ENCODE measurements at regions not wholly inside any gene's neighbourhood (a gene's known extent, or its start where the extent isn't known, plus 50 kb on each side); places are given as distances from the start of the nearest gene placed in this dataset.

DNA sequence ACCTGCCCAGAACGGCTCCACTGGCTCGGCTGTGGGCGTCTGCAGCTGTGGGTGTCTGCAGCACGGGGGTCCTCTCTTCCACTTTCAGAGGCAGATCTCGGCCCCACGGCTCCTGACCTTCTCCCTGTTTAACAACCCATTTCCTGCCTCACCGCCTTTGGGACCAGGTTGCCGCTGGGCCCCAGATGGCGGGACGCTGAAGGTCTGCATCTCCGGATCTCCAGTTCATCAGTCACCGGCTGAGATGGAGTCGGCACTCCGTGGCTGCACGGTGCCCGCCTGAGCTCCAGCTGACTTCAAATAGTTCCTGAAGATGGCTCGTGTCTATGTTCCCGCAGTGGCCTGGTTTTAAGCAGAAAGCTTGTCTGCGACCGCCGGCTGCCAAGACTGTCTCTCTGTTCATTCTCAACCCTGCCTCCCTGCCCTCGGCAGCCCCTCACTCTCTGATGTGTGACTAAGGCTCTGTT is 475.9 kb downstream of the BRD1 start:
- intact Hi-C loops (cut with micrococcal nuclease; ENCODE audit: unreplicated experiment) = no loop called here
- Histone ChIP-seq H3K27ac (ENCODE audit: extremely low read length, insufficient read depth, low read length) (no peak overlapping the region), H3K9ac (ENCODE audit: insufficient read depth, low read depth, low read length) (no peak overlapping the region), H3K79me2 (ENCODE audit: insufficient read depth, low read length) (no peaks in the 10 kb centered on the region), H2AFZ (ENCODE audit: low read length) (no peak overlapping the region), H3K27me3 (ENCODE audit: control insufficient read depth in 1 of 2, insufficient read depth in 2 of 2, low read length in 2 of 2) (peaks cover 11 to 86% of the 10 kb centered on the region in 2 experiments), H3K36me3 (replicated peaks in 1 of 2; ENCODE audit: control insufficient read depth in 1 of 2, insufficient read depth in 2 of 2, low read length in 2 of 2) (no peaks in the 10 kb centered on the region), H3K4me2 (ENCODE audit: low read depth, low read length) (no peak overlapping the region), H3K9me3 (ENCODE audit: low read length) (no peaks in the 10 kb centered on the region), H3K4me1 (ENCODE audit: insufficient read depth, low read length) (no peaks in the 10 kb centered on the region), H3K4me3 (replicated peaks in 1 of 3; ENCODE audit: insufficient read depth in 1 of 3, low read depth in 2 of 3, low read length in 3 of 3) (no peak overlapping the region), H4K20me1 (ENCODE audit: insufficient read depth, low read length) (no peaks in the 10 kb centered on the region)
- no peak for FAIRE-seq
- BruUV-seq (replicated peaks) = no TSS peak
- DNase-seq (ENCODE audit: low spot score) = no peak
- in situ Hi-C loops (cut with HindIII; ENCODE audit: extremely low pct_ligation_motif_present, low pct_unique_long_range_greater_than_20kb) = no loop called here
- no peak for ATAC-seq
- 62% methylated on average over 17 of the region's 22 CpGs for WGBS (ENCODE audit: low lambda C conversion rate)
- ChIA-PET CTCF (ENCODE audit: low intra/inter-chr PET ratio, low total read pairs) (no interaction called here), POLR2A (no interaction called here)
- TF ChIP-seq, protein P1, sequence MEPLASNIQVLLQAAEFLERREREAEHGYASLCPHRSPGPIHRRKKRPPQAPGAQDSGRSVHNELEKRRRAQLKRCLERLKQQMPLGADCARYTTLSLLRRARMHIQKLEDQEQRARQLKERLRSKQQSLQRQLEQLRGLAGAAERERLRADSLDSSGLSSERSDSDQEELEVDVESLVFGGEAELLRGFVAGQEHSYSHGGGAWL (CRISPR knock-in tag; IDR thresholded peaks at IDR 0.05) = no peak
- no peak for TF ChIP-seq ZNF891 (CRISPR knock-in tag; IDR thresholded peaks at IDR 0.05)
- TF ChIP-seq RFX1 (IDR thresholded peaks at IDR 0.05) = no peak
- no peak for TF ChIP-seq ZNF12 (CRISPR knock-in tag; IDR thresholded peaks at IDR 0.05)
- no peak for TF ChIP-seq EEA1 (CRISPR knock-in tag; IDR thresholded peaks at IDR 0.05; ENCODE audit: borderline replicate concordance)
- no peak for TF ChIP-seq NBN (conservative IDR thresholded peaks at IDR 0.05)
- TF ChIP-seq PHF20 (CRISPR knock-in tag; IDR thresholded peaks at IDR 0.05) = no peak

DNA sequence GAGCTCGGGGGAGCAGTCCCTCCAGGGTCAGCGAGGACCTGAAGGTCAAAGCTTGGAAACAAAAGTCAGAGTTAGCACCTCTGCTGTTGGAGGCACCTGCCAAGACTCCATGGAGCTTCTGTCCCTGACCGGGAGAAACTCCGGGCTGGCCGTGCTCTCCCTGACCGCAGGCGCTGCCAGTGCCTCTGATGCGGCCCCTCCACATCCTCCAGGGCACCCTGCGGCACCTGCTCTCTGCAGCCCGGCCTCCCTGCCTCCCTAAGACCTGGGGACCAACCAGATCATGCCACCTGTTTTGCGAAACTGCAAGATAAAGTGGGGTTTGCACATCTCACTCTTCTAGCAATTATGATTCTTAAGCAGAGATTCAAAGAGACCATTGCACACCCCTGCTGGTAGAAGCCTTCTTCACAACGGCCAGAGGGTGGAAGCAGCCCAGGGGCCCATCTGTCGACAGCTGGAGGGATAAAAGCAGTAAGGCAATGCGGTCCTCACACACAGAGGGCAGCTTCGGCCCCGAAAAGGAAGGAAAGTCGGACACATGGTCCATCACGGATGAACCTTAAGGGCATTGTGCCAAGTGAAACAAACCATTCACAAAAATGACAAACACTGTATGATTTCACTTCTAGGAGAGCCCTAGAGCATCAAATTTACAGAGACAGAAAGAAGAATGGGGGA is 477.1 kb downstream of the BRD1 start:
- BruUV-seq (replicated peaks) = no TSS peak
- H3K9me3 ChIP-seq (ENCODE audit: low read length) = no peaks in the 10 kb centered on the region
- no peaks in the 10 kb centered on the region for H3K36me3 ChIP-seq (replicated peaks in 1 of 2; ENCODE audit: control insufficient read depth in 1 of 2, insufficient read depth in 2 of 2, low read length in 2 of 2)
- H3K79me2 ChIP-seq (ENCODE audit: insufficient read depth, low read length) = no peaks in the 10 kb centered on the region
- FAIRE-seq (no peak), DNase-seq (ENCODE audit: low spot score) (no peak), ATAC-seq (peak; percentile 56; the same call in 2 of the 3 replicates)
- in situ Hi-C loops (cut with HindIII; ENCODE audit: extremely low pct_ligation_motif_present, low pct_unique_long_range_greater_than_20kb) (no loop called here), intact Hi-C loops (cut with micrococcal nuclease; ENCODE audit: unreplicated experiment) (no loop called here)
- no peaks in the 10 kb centered on the region for H3K4me1 ChIP-seq (ENCODE audit: insufficient read depth, low read length)
- ChIA-PET POLR2A (no interaction called here), CTCF (ENCODE audit: low intra/inter-chr PET ratio, low total read pairs) (no interaction called here)
- WGBS (ENCODE audit: low lambda C conversion rate) = 12% methylated on average over 13 of the region's 18 CpGs
- no peak overlapping the region for H3K4me2 ChIP-seq (ENCODE audit: low read depth, low read length)
- TF ChIP-seq EZH2 (conservative IDR thresholded peaks at IDR 0.05; ENCODE audit: low read depth, low read length) (no peak), ZKSCAN1 (IDR thresholded peaks at IDR 0.05; ENCODE audit: low read length) (no peak), SRSF9 (IDR thresholded peaks at IDR 0.05; ENCODE audit: borderline replicate concordance, insufficient read depth, low read depth, low read length, poor library complexity, severe bottlenecking) (no peak)
- TF ChIP-seq, protein P2, sequence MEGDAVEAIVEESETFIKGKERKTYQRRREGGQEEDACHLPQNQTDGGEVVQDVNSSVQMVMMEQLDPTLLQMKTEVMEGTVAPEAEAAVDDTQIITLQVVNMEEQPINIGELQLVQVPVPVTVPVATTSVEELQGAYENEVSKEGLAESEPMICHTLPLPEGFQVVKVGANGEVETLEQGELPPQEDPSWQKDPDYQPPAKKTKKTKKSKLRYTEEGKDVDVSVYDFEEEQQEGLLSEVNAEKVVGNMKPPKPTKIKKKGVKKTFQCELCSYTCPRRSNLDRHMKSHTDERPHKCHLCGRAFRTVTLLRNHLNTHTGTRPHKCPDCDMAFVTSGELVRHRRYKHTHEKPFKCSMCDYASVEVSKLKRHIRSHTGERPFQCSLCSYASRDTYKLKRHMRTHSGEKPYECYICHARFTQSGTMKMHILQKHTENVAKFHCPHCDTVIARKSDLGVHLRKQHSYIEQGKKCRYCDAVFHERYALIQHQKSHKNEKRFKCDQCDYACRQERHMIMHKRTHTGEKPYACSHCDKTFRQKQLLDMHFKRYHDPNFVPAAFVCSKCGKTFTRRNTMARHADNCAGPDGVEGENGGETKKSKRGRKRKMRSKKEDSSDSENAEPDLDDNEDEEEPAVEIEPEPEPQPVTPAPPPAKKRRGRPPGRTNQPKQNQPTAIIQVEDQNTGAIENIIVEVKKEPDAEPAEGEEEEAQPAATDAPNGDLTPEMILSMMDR (CRISPR knock-in tag; IDR thresholded peaks at IDR 0.05) = 0 out of 2 replicates have a peak, but pooled peaks have one; percentile 5
- TF ChIP-seq, protein P3, sequence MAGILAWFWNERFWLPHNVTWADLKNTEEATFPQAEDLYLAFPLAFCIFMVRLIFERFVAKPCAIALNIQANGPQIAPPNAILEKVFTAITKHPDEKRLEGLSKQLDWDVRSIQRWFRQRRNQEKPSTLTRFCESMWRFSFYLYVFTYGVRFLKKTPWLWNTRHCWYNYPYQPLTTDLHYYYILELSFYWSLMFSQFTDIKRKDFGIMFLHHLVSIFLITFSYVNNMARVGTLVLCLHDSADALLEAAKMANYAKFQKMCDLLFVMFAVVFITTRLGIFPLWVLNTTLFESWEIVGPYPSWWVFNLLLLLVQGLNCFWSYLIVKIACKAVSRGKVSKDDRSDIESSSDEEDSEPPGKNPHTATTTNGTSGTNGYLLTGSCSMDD (CRISPR knock-in tag; IDR thresholded peaks at IDR 0.05) = no peak
- peaks cover 14 to 85% of the 10 kb centered on the region in 2 experiments for H3K27me3 ChIP-seq (ENCODE audit: control insufficient read depth in 1 of 2, insufficient read depth in 2 of 2, low read length in 2 of 2)
- no peak overlapping the region for H3K27ac ChIP-seq (ENCODE audit: extremely low read length, insufficient read depth, low read length)
- H2AFZ ChIP-seq (ENCODE audit: low read length) = no peak overlapping the region
- no peaks in the 10 kb centered on the region for H4K20me1 ChIP-seq (ENCODE audit: insufficient read depth, low read length)
- H3K4me3 ChIP-seq (replicated peaks in 1 of 3; ENCODE audit: insufficient read depth in 1 of 3, low read depth in 2 of 3, low read length in 3 of 3) = no peak overlapping the region
- H3K9ac ChIP-seq (ENCODE audit: insufficient read depth, low read depth, low read length) = no peak overlapping the region

All from HepG2 (cell line).